Effector memory CD8-positive, alpha-beta T cell (primary cell): ENCODE measurements at regions not wholly inside any gene's neighbourhood (a gene's known extent, or its start where the extent isn't known, plus 50 kb on each side); places are given as distances from the start of the nearest gene placed in this dataset.

Experiments used
- ATAC-seq: fragments of 150-1000 bp; cut with Tn5 transposase; replicated peaks from 2 replicates; pipeline ENCODE4 v1.10.0; 2021; ENCODE audit warnings: mild to moderate bottlenecking, moderate library complexity
- DNase-seq, 3 experiments: peaks; one replicate each; pipeline ENCODE4 v3.0.0; 2021
- H3K27ac Mint-ChIP-seq, 2 donors: one replicate each; pipeline ENCODE4 v1.8.0; 2022; ENCODE audit warnings: mild to moderate bottlenecking in 2 of 2, mixed read lengths in 2 of 2, moderate library complexity in 2 of 2
- H3K27me3 Mint-ChIP-seq, 2 donors: one replicate each; pipeline ENCODE4 v1.8.0; 2022; ENCODE audit warnings: mixed read lengths in 2 of 2
- H3K36me3 Mint-ChIP-seq: one replicate; pipeline ENCODE4 v1.8.0; 2022; ENCODE audit warnings: mild to moderate bottlenecking, moderate library complexity, mixed read lengths; ENCODE audit not compliant: insufficient read depth
- H3K4me1 Mint-ChIP-seq, 2 donors: one replicate each; pipeline ENCODE4 v1.8.0; 2022; ENCODE audit warnings: low read depth in 2 of 2, mixed read lengths in 2 of 2
- H3K4me3 Mint-ChIP-seq, 2 donors: one replicate each; pipeline ENCODE4 v1.8.0; 2022; ENCODE audit warnings: mild to moderate bottlenecking in 2 of 2, mixed read lengths in 2 of 2, moderate library complexity in 2 of 2
- H3K9me3 Mint-ChIP-seq, 2 donors: one replicate each; pipeline ENCODE4 v1.8.0; 2022; ENCODE audit warnings: mixed read lengths in 2 of 2

- H3K27ac Mint-ChIP-seq: no peak overlapping the region
- peaks cover 0 to 4% of the 10 kb centered on the region in 2 donors for H3K9me3 Mint-ChIP-seq
- no peaks in the 10 kb centered on the region for H3K27me3 Mint-ChIP-seq
- H3K4me1 Mint-ChIP-seq: no peaks in the 10 kb centered on the region
- H3K36me3 Mint-ChIP-seq: no peaks in the 10 kb centered on the region
- no peak for DNase-seq
- H3K4me3 Mint-ChIP-seq: no peak overlapping the region
- no peak for ATAC-seq
Observed at GRCh38 chr4:23630110-23630509, 259.7 kb downstream of the PPARGC1A start.

- DNase-seq (no peak), ATAC-seq (no peak)
- H3K27me3 Mint-ChIP-seq: no peaks in the 10 kb centered on the region
- peaks cover 0 to 4% of the 10 kb centered on the region in 2 donors for H3K9me3 Mint-ChIP-seq
- no peaks in the 10 kb centered on the region for H3K4me1 Mint-ChIP-seq
- H3K36me3 Mint-ChIP-seq: no peaks in the 10 kb centered on the region
- H3K27ac Mint-ChIP-seq: no peak overlapping the region
- no peak overlapping the region for H3K4me3 Mint-ChIP-seq
Observed at GRCh38 chr4:23629421-23629820, 260.4 kb downstream of the PPARGC1A start.

GRCh38 chr4:23614284-23614892, 275.5 kb downstream of the PPARGC1A start:
- ATAC-seq (no peak), DNase-seq (no peak)
- Mint-ChIP-seq H3K27ac (no peak overlapping the region), H3K27me3 (no peaks in the 10 kb centered on the region), H3K4me1 (no peaks in the 10 kb centered on the region), H3K4me3 (no peak overlapping the region), H3K9me3 (peaks cover 0 to 7% of the 10 kb centered on the region in 2 donors), H3K36me3 (no peaks in the 10 kb centered on the region)

GRCh38 chr4:23613782-23614181, 276.1 kb downstream of the PPARGC1A start:
- no peak for DNase-seq
- Mint-ChIP-seq H3K27ac (no peak overlapping the region), H3K4me1 (no peaks in the 10 kb centered on the region), H3K4me3 (no peak overlapping the region), H3K9me3 (peaks cover 0 to 7% of the 10 kb centered on the region in 2 donors), H3K27me3 (no peaks in the 10 kb centered on the region), H3K36me3 (no peaks in the 10 kb centered on the region)
- ATAC-seq: no peak

- Mint-ChIP-seq H3K9me3 (peaks cover 10% of the 10 kb centered on the region in 2 donors), H3K4me1 (no peaks in the 10 kb centered on the region), H3K27ac (no peak overlapping the region), H3K4me3 (no peak overlapping the region), H3K36me3 (peaks cover 3% of the 10 kb centered on the region), H3K27me3 (no peaks in the 10 kb centered on the region)
- ATAC-seq (no peak), DNase-seq (no peak)
Observed at GRCh38 chr4:23602720-23603119, 287.1 kb downstream of the PPARGC1A start.

GRCh38 chr4:23594125-23594524, 295.7 kb downstream of the PPARGC1A start:
- Mint-ChIP-seq H3K4me1 (no peaks in the 10 kb centered on the region), H3K4me3 (no peak overlapping the region), H3K27ac (no peak overlapping the region), H3K36me3 (no peaks in the 10 kb centered on the region), H3K9me3 (peaks cover 8 to 12% of the 10 kb centered on the region in 2 donors), H3K27me3 (no peaks in the 10 kb centered on the region)
- ATAC-seq: no peak
- DNase-seq: no peak

GRCh38 chr4:23590431-23590830, 299.4 kb downstream of the PPARGC1A start:
- no peak overlapping the region for H3K4me3 Mint-ChIP-seq
- H3K36me3 Mint-ChIP-seq: no peaks in the 10 kb centered on the region
- DNase-seq (no peak), ATAC-seq (no peak)
- H3K9me3 Mint-ChIP-seq: peaks cover 8 to 13% of the 10 kb centered on the region in 2 donors
- no peak overlapping the region for H3K27ac Mint-ChIP-seq
- no peaks in the 10 kb centered on the region for H3K4me1 Mint-ChIP-seq
- H3K27me3 Mint-ChIP-seq: no peaks in the 10 kb centered on the region

- Mint-ChIP-seq H3K4me3 (no peak overlapping the region), H3K4me1 (no peaks in the 10 kb centered on the region), H3K9me3 (peaks cover 6 to 11% of the 10 kb centered on the region in 2 donors), H3K36me3 (no peaks in the 10 kb centered on the region), H3K27ac (no peak overlapping the region), H3K27me3 (no peaks in the 10 kb centered on the region)
- no peak for DNase-seq
- ATAC-seq: no peak
Observed at GRCh38 chr4:23584024-23584423, 305.8 kb downstream of the PPARGC1A start.

GRCh38 chr4:23582671-23583070, 307.2 kb downstream of the PPARGC1A start:
- peaks cover 6 to 9% of the 10 kb centered on the region in 2 donors for H3K9me3 Mint-ChIP-seq

GRCh38 chr4:23579166-23579565, 310.7 kb downstream of the PPARGC1A start:
- H3K4me3 Mint-ChIP-seq: no peak overlapping the region
- no peak overlapping the region for H3K27ac Mint-ChIP-seq
- no peaks in the 10 kb centered on the region for H3K27me3 Mint-ChIP-seq
- DNase-seq (no peak), ATAC-seq (no peak)
- H3K4me1 Mint-ChIP-seq: no peaks in the 10 kb centered on the region
- H3K9me3 Mint-ChIP-seq: peaks cover 6% of the 10 kb centered on the region in 2 donors
- H3K36me3 Mint-ChIP-seq: no peaks in the 10 kb centered on the region

More at GRCh38 chr4:23582671-23583070, 307.2 kb downstream of the PPARGC1A start:
- Mint-ChIP-seq H3K4me3 (no peak overlapping the region), H3K36me3 (no peaks in the 10 kb centered on the region), H3K27me3 (no peaks in the 10 kb centered on the region), H3K27ac (no peak overlapping the region), H3K4me1 (no peaks in the 10 kb centered on the region)
- ATAC-seq: no peak
- DNase-seq: no peak

GRCh38 chr4:23577398-23577797, 312.4 kb downstream of the PPARGC1A start:
- Mint-ChIP-seq H3K27ac (no peak overlapping the region), H3K27me3 (no peaks in the 10 kb centered on the region), H3K9me3 (peaks cover 6 to 8% of the 10 kb centered on the region in 2 donors), H3K36me3 (no peaks in the 10 kb centered on the region), H3K4me1 (no peaks in the 10 kb centered on the region), H3K4me3 (no peak overlapping the region)
- no peak for ATAC-seq
- no peak for DNase-seq

GRCh38 chr4:23572382-23572781, 317.5 kb downstream of the PPARGC1A start:
- DNase-seq (no peak), ATAC-seq (no peak)
- Mint-ChIP-seq H3K4me3 (no peak overlapping the region), H3K27ac (no peak overlapping the region), H3K27me3 (no peaks in the 10 kb centered on the region), H3K4me1 (no peaks in the 10 kb centered on the region), H3K9me3 (peaks cover 2 to 13% of the 10 kb centered on the region in 2 donors), H3K36me3 (no peaks in the 10 kb centered on the region)

GRCh38 chr4:23567338-23567737, 322.5 kb downstream of the PPARGC1A start:
- DNase-seq: no peak
- peaks cover 2 to 22% of the 10 kb centered on the region in 2 donors for H3K9me3 Mint-ChIP-seq
- H3K4me3 Mint-ChIP-seq: no peak overlapping the region
- ATAC-seq: no peak
- no peaks in the 10 kb centered on the region for H3K4me1 Mint-ChIP-seq
- no peaks in the 10 kb centered on the region for H3K36me3 Mint-ChIP-seq
- H3K27ac Mint-ChIP-seq: no peak overlapping the region
- no peaks in the 10 kb centered on the region for H3K27me3 Mint-ChIP-seq

- DNase-seq: no peak
- H3K27ac Mint-ChIP-seq: no peak overlapping the region
- no peaks in the 10 kb centered on the region for H3K36me3 Mint-ChIP-seq
- peaks cover 9 to 27% of the 10 kb centered on the region in 2 donors for H3K9me3 Mint-ChIP-seq
- no peak overlapping the region for H3K4me3 Mint-ChIP-seq
- no peaks in the 10 kb centered on the region for H3K4me1 Mint-ChIP-seq
- no peak for ATAC-seq
- no peaks in the 10 kb centered on the region for H3K27me3 Mint-ChIP-seq
Observed at GRCh38 chr4:23560748-23561147, 329.1 kb downstream of the PPARGC1A start.
